K562 (cell line): ENCODE measurements at regions not wholly inside any gene's neighbourhood (a gene's known extent, or its start where the extent isn't known, plus 50 kb on each side); places are given as distances from the start of the nearest gene placed in this dataset.
A peak's percentile ranks its signal among the peaks of the same experiment; 100 is the strongest.

ENCODE experiments used
- CTCF ChIP-seq, 3 experiments: IDR thresholded peaks in 2 of 3; conservative IDR thresholded peaks in 1 of 3; 2 replicates each; pipeline ENCODE4 v1.5.1; 2011 to 2012; ENCODE audit warnings: low read length in 3 of 3, mild to moderate bottlenecking in 3 of 3, control low read depth in 2 of 3, improper control_type of control experiment in 1 of 3, inconsistent platforms in 1 of 3, low read depth in 1 of 3, mixed read lengths in 1 of 3, moderate library complexity in 1 of 3; ENCODE audit not compliant: insufficient read depth in 2 of 3
- MNT ChIP-seq, 2 experiments: fragments of 450-650 bp; conservative IDR thresholded peaks; 2 replicates each; pipeline ENCODE4 v1.6.1; 2017; ENCODE audit warnings: mild to moderate bottlenecking in 2 of 2, moderate library complexity in 2 of 2
- PML ChIP-seq: IDR thresholded peaks from 2 replicates; pipeline ENCODE4 v1.6.1; 2012; ENCODE audit warnings: low read length, inconsistent platforms
- REST ChIP-seq, 2 experiments: fragments of 450-650 bp; formaldehyde crosslinking in 1 of 2; IDR thresholded peaks; 2 replicates each; pipeline versions ENCODE4 v1.4.0 to v1.6.1; 2014 to 2020; ENCODE audit warnings: mild to moderate bottlenecking in 2 of 2, borderline replicate concordance in 1 of 2, low read depth in 1 of 2
- SMC3 ChIP-seq: conservative IDR thresholded peaks from 2 replicates; pipeline ENCODE4 v1.6.1; 2011; ENCODE audit warnings: low read depth, low read length, improper control_type of control experiment; ENCODE audit not compliant: insufficient read depth
- TAF9B ChIP-seq: fragments of 450-650 bp; IDR thresholded peaks from 2 replicates; pipeline ENCODE4 v1.6.1; 2018; ENCODE audit warnings: mild to moderate bottlenecking; ENCODE audit not compliant: partially characterized antibody
- ZBTB43 ChIP-seq: sonication (generic); formaldehyde crosslinking; IDR thresholded peaks from 2 replicates; pipeline ENCODE4 v1.8.0; 2023; ENCODE audit warnings: mild to moderate bottlenecking, missing genetic modification reagents

GRCh38 chr9:3732077-3733038 is 206.6 kb upstream of the RFX3 start (continued):
- TF ChIP-seq SMC3 = peak; percentile 48; the same call in 1 of the 2 replicates
- TF ChIP-seq PML = no peak
- TF ChIP-seq REST (IDR thresholded peaks at IDR 0.05; ENCODE audit: borderline replicate concordance) = peak; percentile 61; the same call in 1 of the 2 replicates
- TF ChIP-seq REST (CRISPR knock-in tag; IDR thresholded peaks at IDR 0.05; ENCODE audit: low read depth) = no peak
- peak; percentile 25 to 68 (median 44); a peak in 4 of 6 replicates for TF ChIP-seq CTCF (IDR thresholded peaks at IDR 0.05 in 2 of 3, conservative IDR thresholded peaks at IDR 0.05 in 1 of 3; ENCODE audit: insufficient read depth in 2 of 3, low read depth in 1 of 3, low read length in 3 of 3)
- TF ChIP-seq TAF9B = no peak
- no peak for TF ChIP-seq ZBTB43
- no peak for TF ChIP-seq MNT (conservative IDR thresholded peaks at IDR 0.05)
